IMR-90 (cell line): ENCODE measurements at regions not wholly inside any gene's neighbourhood (a gene's known extent, or its start where the extent isn't known, plus 50 kb on each side); places are given as distances from the start of the nearest gene placed in this dataset.

Experiments
- ATAC-seq: fragments of 200-7000 bp; cut with Tn5 transposase; 2 replicates; pipeline ENCODE4 v1.9.1; 2020; ENCODE audit warnings: low read depth, mild to moderate bottlenecking, moderate library complexity
- BruUV-seq: library from RNA; stranded (reverse); fragments of 400-500 nt; replicated peaks from 2 replicates; lab custom pipeline; 2021; lab: Mats Ljungman, UMichigan
- CTCF ChIA-PET: fragments of 300-600 bp; formaldehyde crosslinking; extraction: SDS; loops from one replicate; lab custom pipeline; 2021; ENCODE audit warnings: antibody characterized with exemption; lab: Yijun Ruan, JAX
- POLR2A ChIA-PET: fragments of 300-600 bp; sonication (Branson Sonifier 250); formaldehyde crosslinking; loops from one replicate; lab custom pipeline; 2022; ENCODE audit warnings: antibody characterized with exemption; ENCODE audit not compliant: unreplicated experiment; lab: Charles Lee
- DNase-seq: peaks from one replicate; pipeline ENCODE4 v3.0.0; 2013
- H2AFZ ChIP-seq: replicated peaks from 2 replicates; pipeline ENCODE3; 2013; ENCODE audit warnings: low read length, mild to moderate bottlenecking; ENCODE audit not compliant: poor library complexity
- H2AK5ac ChIP-seq: 2 replicates; pipeline ENCODE4 v1.6.1; 2013; ENCODE audit warnings: low read depth, low read length, inconsistent platforms
- H2AK9ac ChIP-seq: replicated peaks from 2 replicates; pipeline ENCODE3; 2013; ENCODE audit warnings: mild to moderate bottlenecking, low read depth, low read length, moderate library complexity; ENCODE audit not compliant: poor library complexity
- H2BK120ac ChIP-seq: 2 replicates; pipeline ENCODE4 v1.6.1; 2013; ENCODE audit warnings: low read depth, low read length, inconsistent platforms
- H2BK15ac ChIP-seq: 3 replicates; pipeline ENCODE4 v1.6.1; 2013; ENCODE audit warnings: low read depth, low read length, inconsistent platforms
- H2BK20ac ChIP-seq: 2 replicates; pipeline ENCODE4 v1.6.1; 2013; ENCODE audit warnings: low read depth, mild to moderate bottlenecking, inconsistent platforms, low read length, moderate library complexity
- H2BK5ac ChIP-seq: 2 replicates; pipeline ENCODE4 v1.6.1; 2013; ENCODE audit warnings: mild to moderate bottlenecking, low read depth, low read length, inconsistent platforms; ENCODE audit not compliant: poor library complexity, severe bottlenecking
- H3K14ac ChIP-seq: replicated peaks from 2 replicates; pipeline ENCODE4 v1.6.1; 2013; ENCODE audit warnings: low read depth, low read length, inconsistent platforms
- H3K18ac ChIP-seq: 2 replicates; pipeline ENCODE4 v1.6.1; 2013; ENCODE audit warnings: low read depth, low read length, control low read depth
- H3K23ac ChIP-seq: 2 replicates; pipeline ENCODE4 v1.6.1; 2013; ENCODE audit warnings: low read depth, low read length, inconsistent platforms
- H3K27ac ChIP-seq: 2 replicates; pipeline ENCODE4 v1.5.1; 2013; ENCODE audit warnings: mild to moderate bottlenecking, control low read depth, low read length; ENCODE audit not compliant: insufficient read depth
- H3K27me3 ChIP-seq: 2 replicates; pipeline ENCODE4 v1.6.1; 2013; ENCODE audit warnings: low read length; ENCODE audit not compliant: control insufficient read depth, insufficient read depth
- H3K36me3 ChIP-seq: 2 replicates; pipeline ENCODE4 v1.6.1; 2013; ENCODE audit warnings: low read length, mixed read lengths; ENCODE audit not compliant: control insufficient read depth, insufficient read depth
- H3K4ac ChIP-seq: 2 replicates; pipeline ENCODE4 v1.6.1; 2013; ENCODE audit warnings: low read depth, low read length, inconsistent platforms
- H3K4me1 ChIP-seq: 2 replicates; pipeline ENCODE4 v1.6.1; 2013; ENCODE audit warnings: low read length, mixed read lengths; ENCODE audit not compliant: control insufficient read depth, insufficient read depth
- H3K4me2 ChIP-seq: 2 replicates; pipeline ENCODE4 v1.6.1; 2013; ENCODE audit warnings: low read depth, mild to moderate bottlenecking, control low read depth, low read length, moderate library complexity
- H3K4me3 ChIP-seq: 2 replicates; pipeline ENCODE4 v1.5.1; 2013; ENCODE audit warnings: low read depth, mild to moderate bottlenecking, control low read depth, low read length, moderate library complexity; ENCODE audit not compliant: insufficient read depth
- H3K56ac ChIP-seq: 2 replicates; pipeline ENCODE4 v1.6.1; 2013; ENCODE audit warnings: low read length, inconsistent platforms; ENCODE audit not compliant: insufficient read depth; ENCODE audit errors: extremely low read depth
- H3K79me1 ChIP-seq, 2 experiments: 2 replicates each; pipeline ENCODE4 v1.6.1; 2013; ENCODE audit warnings: low read length in 2 of 2, inconsistent platforms in 1 of 2, low read depth in 1 of 2
- H3K9ac ChIP-seq: 2 replicates; pipeline ENCODE4 v1.6.1; 2013; ENCODE audit warnings: low read depth, low read length, control low read depth
- H3K9me1 ChIP-seq: 2 replicates; pipeline ENCODE4 v1.6.1; 2013; ENCODE audit warnings: low read length, inconsistent platforms; ENCODE audit not compliant: insufficient read depth
- H3K9me3 ChIP-seq: 2 replicates; pipeline ENCODE4 v1.6.1; 2013; ENCODE audit warnings: low read length; ENCODE audit not compliant: control insufficient read depth, insufficient read depth
- H4K20me1 ChIP-seq: 2 replicates; pipeline ENCODE4 v1.6.1; 2013; ENCODE audit warnings: low read length, inconsistent platforms; ENCODE audit not compliant: insufficient read depth
- H4K5ac ChIP-seq: 2 replicates; pipeline ENCODE4 v1.6.1; 2013; ENCODE audit warnings: mild to moderate bottlenecking, low read depth, low read length, control low read depth
- H4K8ac ChIP-seq, 2 experiments: 2 replicates each; pipeline ENCODE4 v1.6.1; 2013; ENCODE audit warnings: low read depth in 2 of 2, low read length in 2 of 2, control low read depth in 1 of 2, inconsistent platforms in 1 of 2
- H4K91ac ChIP-seq: 2 replicates; pipeline ENCODE4 v1.6.1; 2013; ENCODE audit warnings: low read depth, low read length, inconsistent platforms; ENCODE audit not compliant: insufficient read depth
- ELK1 ChIP-seq: fragments of 150-350 bp; IDR thresholded peaks from 2 replicates; pipeline ENCODE4 v1.6.1; 2016; ENCODE audit warnings: low read depth, mild to moderate bottlenecking, low read length, moderate library complexity, borderline replicate concordance
- WGBS, 2 experiments: methylation state at CpG; one replicate each; pipeline versions ENCODE4 v1.1.5 to v1.1.7; 2013; ENCODE audit warnings: missing lambda C conversion rate in 2 of 2; ENCODE audit not compliant: insufficient read length in 1 of 2; ENCODE audit errors: extremely low coverage in 2 of 2; 5-methylcytosine and 5-hydroxymethylcytosine counted together
- dilution Hi-C: fragments of 300-500 bp; cut with HindIII; formaldehyde crosslinking; loops from one replicate; pipeline ENCODE4 v1.14.3; 2018; ENCODE audit warnings: low sequenced_read_pairs; ENCODE audit not compliant: unreplicated experiment
- in situ Hi-C: fragments of 300-500 bp; cut with MboI; formaldehyde crosslinking; loops from 3 replicates; pipeline ENCODE4 v1.14.3; 2019; ENCODE audit warnings: low sequenced_read_pairs, inconsistent platforms, mixed read lengths
- intact Hi-C: fragments of 100-400 bp; cut with micrococcal nuclease; formaldehyde crosslinking; loops from 2 replicates; pipeline ENCODE4 v1.10.0; 2022

- no CpG with 5 or more reads among the region's 3 CpGs for WGBS, 2 experiments
- no peak for DNase-seq
- no peak overlapping the region for H3K18ac ChIP-seq
- H3K4ac ChIP-seq: no peak overlapping the region
- no peak overlapping the region for H3K56ac ChIP-seq
- H2AK9ac ChIP-seq: no peak overlapping the region
- dilution Hi-C loops: no loop called here
- TF ChIP-seq ELK1: no peak
- no peak overlapping the region for H3K14ac ChIP-seq
- H2BK120ac ChIP-seq: no peak overlapping the region
- no peak overlapping the region for H4K91ac ChIP-seq
- H2BK20ac ChIP-seq: no peak overlapping the region
- intact Hi-C loops: no loop called here
- no peak overlapping the region for H4K5ac ChIP-seq
- POLR2A ChIA-PET: no interaction called here
- H3K27me3 ChIP-seq: no peaks in the 10 kb centered on the region
- ATAC-seq: no peak
- H3K79me1 ChIP-seq: no peaks in the 10 kb centered on the region
- no peaks in the 10 kb centered on the region for H3K4me1 ChIP-seq
- H2BK5ac ChIP-seq: no peak overlapping the region
- H3K36me3 ChIP-seq: no peaks in the 10 kb centered on the region
- H2AFZ ChIP-seq: no peak overlapping the region
- H3K9me1 ChIP-seq: no peaks in the 10 kb centered on the region
- CTCF ChIA-PET: no interaction called here
- H3K9me3 ChIP-seq: no peaks in the 10 kb centered on the region
- H3K4me3 ChIP-seq: no peak overlapping the region
- H3K9ac ChIP-seq: no peak overlapping the region
- no peak overlapping the region for H3K23ac ChIP-seq
- H3K27ac ChIP-seq: no peak overlapping the region
- no peak overlapping the region for H2BK15ac ChIP-seq
- H2AK5ac ChIP-seq: no peak overlapping the region
- no peak overlapping the region for H3K4me2 ChIP-seq
- H4K8ac ChIP-seq: no peak overlapping the region
- BruUV-seq: no TSS peak
- no peaks in the 10 kb centered on the region for H4K20me1 ChIP-seq
- in situ Hi-C loops: no loop called here
These were observed 152.2 kb upstream of the HMHB1 start for GRCh38 chr5:143659599-143660238.
